ENCODE measurements at regions not wholly inside any gene's neighbourhood (a gene's known extent, or its start where the extent isn't known, plus 50 kb on each side); places are given as distances from the start of the nearest gene placed in this dataset.

- no peaks in the 10 kb centered on the region for H3K4me1 ChIP-seq (replicated peaks)
- no peak overlapping the region for H3K4me3 ChIP-seq
- no peak overlapping the region for H3K27ac ChIP-seq
- no peaks in the 10 kb centered on the region for H3K36me3 ChIP-seq
- no peaks in the 10 kb centered on the region for H3K9me3 ChIP-seq
- 61% methylated on average over 2 of the region's 2 CpGs for WGBS
- intact Hi-C loops (cut with DNase I) = no loop called here
- DNase-seq (ENCODE audit: low spot score) = no peak
- TF ChIP-seq POLR2A (IDR thresholded peaks at IDR 0.05) = no peak
- no peak for TF ChIP-seq POLR2AphosphoS5 (IDR thresholded peaks at IDR 0.05)
- TF ChIP-seq, protein P1, sequence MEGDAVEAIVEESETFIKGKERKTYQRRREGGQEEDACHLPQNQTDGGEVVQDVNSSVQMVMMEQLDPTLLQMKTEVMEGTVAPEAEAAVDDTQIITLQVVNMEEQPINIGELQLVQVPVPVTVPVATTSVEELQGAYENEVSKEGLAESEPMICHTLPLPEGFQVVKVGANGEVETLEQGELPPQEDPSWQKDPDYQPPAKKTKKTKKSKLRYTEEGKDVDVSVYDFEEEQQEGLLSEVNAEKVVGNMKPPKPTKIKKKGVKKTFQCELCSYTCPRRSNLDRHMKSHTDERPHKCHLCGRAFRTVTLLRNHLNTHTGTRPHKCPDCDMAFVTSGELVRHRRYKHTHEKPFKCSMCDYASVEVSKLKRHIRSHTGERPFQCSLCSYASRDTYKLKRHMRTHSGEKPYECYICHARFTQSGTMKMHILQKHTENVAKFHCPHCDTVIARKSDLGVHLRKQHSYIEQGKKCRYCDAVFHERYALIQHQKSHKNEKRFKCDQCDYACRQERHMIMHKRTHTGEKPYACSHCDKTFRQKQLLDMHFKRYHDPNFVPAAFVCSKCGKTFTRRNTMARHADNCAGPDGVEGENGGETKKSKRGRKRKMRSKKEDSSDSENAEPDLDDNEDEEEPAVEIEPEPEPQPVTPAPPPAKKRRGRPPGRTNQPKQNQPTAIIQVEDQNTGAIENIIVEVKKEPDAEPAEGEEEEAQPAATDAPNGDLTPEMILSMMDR (IDR thresholded peaks at IDR 0.05) = no peak
- no peaks in the 10 kb centered on the region for H3K27me3 ChIP-seq (replicated peaks; ENCODE audit: insufficient read depth)
These were observed 326.1 kb upstream of the HS6ST1 start for GRCh38 chr2:128644718-128645256.

DNA sequence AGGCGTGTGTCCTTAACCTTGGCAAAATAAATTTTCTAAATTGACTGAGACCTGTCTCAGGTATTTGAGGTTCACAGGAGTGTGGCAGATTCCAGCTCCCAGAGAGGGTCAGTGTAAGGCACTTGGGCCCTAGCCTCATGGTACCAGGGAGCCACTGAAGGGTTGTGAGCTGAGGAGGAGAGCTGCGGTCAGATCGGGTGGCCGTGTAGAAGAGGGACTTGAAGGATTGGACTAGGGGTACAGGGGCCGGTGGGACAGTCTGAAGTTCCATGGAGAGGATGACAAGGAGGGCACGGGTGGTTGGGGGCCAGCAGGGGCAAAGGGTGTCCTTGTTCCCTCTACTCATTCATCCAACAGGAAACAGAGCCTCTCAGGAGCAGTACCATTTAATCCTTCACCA, 327.0 kb upstream of the HS6ST1 start:
- Histone ChIP-seq H3K4me1 (replicated peaks) (no peaks in the 10 kb centered on the region), H3K9me3 (no peaks in the 10 kb centered on the region), H3K4me3 (no peak overlapping the region), H3K27me3 (replicated peaks; ENCODE audit: insufficient read depth) (no peaks in the 10 kb centered on the region), H3K27ac (no peak overlapping the region), H3K36me3 (no peaks in the 10 kb centered on the region)
- intact Hi-C loops (cut with DNase I) = no loop called here
- TF ChIP-seq POLR2AphosphoS5 (IDR thresholded peaks at IDR 0.05) (no peak), POLR2A (IDR thresholded peaks at IDR 0.05) (no peak)
- TF ChIP-seq, protein P1 (IDR thresholded peaks at IDR 0.05) = no peak
- WGBS = 93% methylated on average over 6 of the region's 6 CpGs
- no peak for DNase-seq (ENCODE audit: low spot score)

DNA sequence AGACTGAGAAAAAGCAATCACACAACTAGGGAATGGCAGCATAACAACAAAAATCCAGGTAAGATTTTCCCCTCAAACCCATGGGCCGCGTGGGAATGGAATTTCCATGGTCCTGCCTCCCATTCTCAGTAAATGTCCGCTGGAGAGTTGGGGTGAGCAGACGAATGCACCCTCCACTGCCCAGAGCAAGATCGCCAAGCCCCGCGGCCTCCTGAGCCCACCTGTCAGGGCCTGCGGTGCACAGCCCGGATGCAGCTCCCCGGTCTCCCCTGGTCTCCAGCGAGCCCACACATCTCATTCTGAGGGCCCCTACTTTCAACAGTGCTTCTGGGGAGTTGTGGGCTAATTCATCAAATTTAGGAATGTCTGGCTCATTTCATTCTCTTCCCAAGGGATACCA, 327.4 kb upstream of the HS6ST1 start:
- Histone ChIP-seq H3K36me3 (no peaks in the 10 kb centered on the region), H3K9me3 (no peaks in the 10 kb centered on the region), H3K27me3 (replicated peaks; ENCODE audit: insufficient read depth) (no peaks in the 10 kb centered on the region), H3K27ac (no peak overlapping the region), H3K4me1 (replicated peaks) (no peaks in the 10 kb centered on the region), H3K4me3 (no peak overlapping the region)
- WGBS = 91% methylated on average over 11 of the region's 11 CpGs
- intact Hi-C loops (cut with DNase I) = no loop called here
- TF ChIP-seq, protein P1 (IDR thresholded peaks at IDR 0.05) = no peak
- TF ChIP-seq POLR2A (IDR thresholded peaks at IDR 0.05) = no peak
- TF ChIP-seq POLR2AphosphoS5 (IDR thresholded peaks at IDR 0.05) = no peak
- no peak for DNase-seq (ENCODE audit: low spot score)

DNA sequence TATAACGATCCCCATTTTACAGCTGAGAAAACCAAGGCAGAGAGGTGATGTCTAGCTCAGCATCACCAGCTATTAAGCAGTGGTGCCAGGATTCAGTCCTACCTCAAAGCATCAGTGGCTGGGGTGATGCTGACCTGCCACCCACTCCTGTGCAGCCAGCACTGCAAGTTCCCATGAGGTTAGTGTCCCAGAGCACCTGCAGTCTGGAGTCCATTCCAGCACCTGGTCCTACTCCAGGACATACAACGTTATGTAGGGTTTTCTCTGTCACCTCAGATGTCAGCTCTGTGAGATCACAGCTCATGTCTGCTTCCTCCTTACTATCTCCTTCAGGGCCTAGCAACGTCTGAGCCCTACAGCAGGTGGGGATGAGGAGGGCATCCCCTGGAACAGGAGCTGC, 328.0 kb upstream of the HS6ST1 start:
- Histone ChIP-seq H3K27me3 (replicated peaks; ENCODE audit: insufficient read depth) (no peaks in the 10 kb centered on the region), H3K4me1 (replicated peaks) (no peaks in the 10 kb centered on the region), H3K9me3 (no peaks in the 10 kb centered on the region), H3K36me3 (no peaks in the 10 kb centered on the region), H3K27ac (no peak overlapping the region), H3K4me3 (no peak overlapping the region)
- TF ChIP-seq POLR2AphosphoS5 (IDR thresholded peaks at IDR 0.05) (no peak), POLR2A (IDR thresholded peaks at IDR 0.05) (no peak)
- TF ChIP-seq, protein P1 (IDR thresholded peaks at IDR 0.05) = no peak
- 81% methylated on average over 3 of the region's 3 CpGs for WGBS
- intact Hi-C loops (cut with DNase I) = no loop called here
- no peak for DNase-seq (ENCODE audit: low spot score)

DNA sequence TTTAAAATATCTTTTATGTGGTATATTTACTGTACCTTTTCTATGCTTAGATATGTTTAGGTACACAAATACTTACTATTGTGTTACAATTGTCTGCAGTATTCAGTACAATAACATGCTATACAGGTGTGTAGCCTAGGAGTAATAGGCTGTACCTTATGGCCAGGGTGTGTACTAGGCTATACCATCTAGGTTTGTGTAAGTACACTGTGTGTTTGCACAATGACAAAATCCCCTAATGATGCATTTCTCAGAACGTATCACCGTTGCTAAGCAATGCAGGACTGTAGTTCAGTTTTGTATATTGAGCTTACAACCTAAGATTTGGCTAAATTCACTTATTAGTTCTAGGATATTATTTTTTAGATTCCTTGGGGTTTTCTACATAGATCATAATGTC, 332.3 kb upstream of the HS6ST1 start:
- intact Hi-C loops (cut with DNase I) = no loop called here

More for the DNA sequence above, 332.3 kb upstream of the HS6ST1 start:
- no peak overlapping the region for H3K27ac ChIP-seq
- H3K9me3 ChIP-seq = no peaks in the 10 kb centered on the region
- no peak for DNase-seq (ENCODE audit: low spot score)
- H3K36me3 ChIP-seq = no peaks in the 10 kb centered on the region
- H3K27me3 ChIP-seq (replicated peaks; ENCODE audit: insufficient read depth) = no peaks in the 10 kb centered on the region
- H3K4me3 ChIP-seq = no peak overlapping the region
- TF ChIP-seq, protein P1 (IDR thresholded peaks at IDR 0.05) = no peak
- TF ChIP-seq POLR2AphosphoS5 (IDR thresholded peaks at IDR 0.05) (no peak), POLR2A (IDR thresholded peaks at IDR 0.05) (no peak)
- WGBS = 56% methylated on average over 2 of the region's 2 CpGs
- H3K4me1 ChIP-seq (replicated peaks) = no peaks in the 10 kb centered on the region

Data from prostate gland (tissue), 2 donors.